ENCODE measurements at regions not wholly inside any gene's neighbourhood (a gene's known extent, or its start where the extent isn't known, plus 50 kb on each side); places are given as distances from the start of the nearest gene placed in this dataset.
A peak's percentile ranks its signal among the peaks of the same experiment; 100 is the strongest.
"Not testable (repeated sequence)": the region's sequence is repeated elsewhere in the genome, so short reads cannot be mapped to it uniquely, and the experiment has no call there.

DNA sequence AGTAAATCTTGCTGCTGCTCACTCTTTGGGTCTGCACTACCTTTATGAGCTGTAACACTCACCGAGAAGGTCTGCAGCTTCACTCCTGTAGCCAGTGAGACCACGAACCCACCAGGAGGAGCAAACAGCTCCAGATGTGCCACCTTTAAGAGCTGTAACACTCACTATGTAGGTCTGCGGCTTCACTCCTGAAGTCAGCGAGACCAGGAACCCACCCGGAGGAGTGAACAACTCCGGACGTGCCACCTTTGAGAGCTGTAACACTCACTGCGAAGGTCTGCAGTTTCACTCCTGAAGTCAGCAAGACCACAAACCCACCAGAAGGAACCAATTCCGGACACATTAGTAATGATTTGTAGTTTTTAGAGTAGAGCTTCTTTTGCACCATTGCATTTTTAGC lies 481.9 kb downstream of the PCDH7 start:
- RAD21 ChIA-PET (ENCODE audit: low non-redundant PET in 1 of 2, low total read pairs in 2 of 2, uncharacterized antibody in 2 of 2, unreplicated experiment in 2 of 2) = not testable (repeated sequence)

DNA sequence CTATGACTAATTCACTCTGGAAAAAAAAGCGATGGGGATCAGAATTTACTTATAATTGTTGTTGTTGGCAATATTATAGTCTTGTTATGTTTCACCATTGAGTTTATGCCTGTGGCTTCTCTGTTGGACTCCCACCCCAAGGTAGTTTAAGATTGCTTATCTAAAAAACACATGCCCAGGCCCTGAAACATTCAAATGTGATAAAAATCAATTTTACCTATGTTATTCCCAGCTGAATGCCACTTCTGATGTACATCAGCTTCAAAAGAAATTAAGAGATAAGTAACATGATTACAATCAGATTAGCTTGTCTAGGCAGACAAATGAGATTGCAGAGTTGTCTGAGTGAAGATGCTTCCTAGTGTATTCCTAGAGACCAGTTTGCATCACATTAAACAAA lies 484.7 kb downstream of the PCDH7 start:
- no peak overlapping the region for H3K4me2 ChIP-seq (ENCODE audit: low read length)
- H2AFZ ChIP-seq (ENCODE audit: low read depth, low read length, poor library complexity, severe bottlenecking) = peak overlapping the region; percentile 51
- no peaks in the 10 kb centered on the region for H3K9me2 ChIP-seq (ENCODE audit: insufficient read depth)
- no TSS peak for BruUV-seq (replicated peaks)
- CTCF ChIA-PET = no interaction called here
- no peak overlapping the region for H3K9ac ChIP-seq (ENCODE audit: low read length)
- no peak overlapping the region for H3K4me3 ChIP-seq (replicated peaks in 1 of 2; ENCODE audit: low read depth in 1 of 2, low read length in 2 of 2)
- H4K20me1 ChIP-seq (ENCODE audit: insufficient read depth) = no peaks in the 10 kb centered on the region
- no peaks in the 10 kb centered on the region for H3K36me3 ChIP-seq (ENCODE audit: control insufficient read depth in 1 of 2, insufficient read depth in 2 of 2, low read length in 2 of 2)
- H3K4me1 ChIP-seq (ENCODE audit: control insufficient read depth in 1 of 2, insufficient read depth in 2 of 2, low read length in 2 of 2) = no peaks in the 10 kb centered on the region
- DNase-seq (ENCODE audit: low read depth, low spot score) (no peak), ATAC-seq (no peak)
- H3K27me3 ChIP-seq (ENCODE audit: insufficient read depth, low read length) = no peaks in the 10 kb centered on the region
- intact Hi-C loops (cut with micrococcal nuclease) = no loop called here
- TF ChIP-seq, protein P1, sequence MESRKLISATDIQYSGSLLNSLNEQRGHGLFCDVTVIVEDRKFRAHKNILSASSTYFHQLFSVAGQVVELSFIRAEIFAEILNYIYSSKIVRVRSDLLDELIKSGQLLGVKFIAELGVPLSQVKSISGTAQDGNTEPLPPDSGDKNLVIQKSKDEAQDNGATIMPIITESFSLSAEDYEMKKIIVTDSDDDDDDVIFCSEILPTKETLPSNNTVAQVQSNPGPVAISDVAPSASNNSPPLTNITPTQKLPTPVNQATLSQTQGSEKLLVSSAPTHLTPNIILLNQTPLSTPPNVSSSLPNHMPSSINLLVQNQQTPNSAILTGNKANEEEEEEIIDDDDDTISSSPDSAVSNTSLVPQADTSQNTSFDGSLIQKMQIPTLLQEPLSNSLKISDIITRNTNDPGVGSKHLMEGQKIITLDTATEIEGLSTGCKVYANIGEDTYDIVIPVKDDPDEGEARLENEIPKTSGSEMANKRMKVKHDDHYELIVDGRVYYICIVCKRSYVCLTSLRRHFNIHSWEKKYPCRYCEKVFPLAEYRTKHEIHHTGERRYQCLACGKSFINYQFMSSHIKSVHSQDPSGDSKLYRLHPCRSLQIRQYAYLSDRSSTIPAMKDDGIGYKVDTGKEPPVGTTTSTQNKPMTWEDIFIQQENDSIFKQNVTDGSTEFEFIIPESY (IDR thresholded peaks at IDR 0.05; ENCODE audit: extremely low read depth, insufficient replicate concordance, low read length) = no peak
- TF ChIP-seq POLR2A (IDR thresholded peaks at IDR 0.05; ENCODE audit: borderline replicate concordance, extremely low read depth, insufficient read depth, insufficient read length) = no peak
- no peak for TF ChIP-seq JUND (IDR thresholded peaks at IDR 0.05)
- TF ChIP-seq SRF (IDR thresholded peaks at IDR 0.05; ENCODE audit: low read depth) = no peak
- no peak for TF ChIP-seq ZFX (IDR thresholded peaks at IDR 0.05)
- TF ChIP-seq SP1 (IDR thresholded peaks at IDR 0.05; ENCODE audit: low read depth) = no peak
- TF ChIP-seq YY1 (IDR thresholded peaks at IDR 0.05; ENCODE audit: extremely low read depth, insufficient replicate concordance, low read depth, low read length) = no peak
- no peak for TF ChIP-seq EGR1 (IDR thresholded peaks at IDR 0.05; ENCODE audit: low read depth)
- TF ChIP-seq CBX3 (IDR thresholded peaks at IDR 0.05; ENCODE audit: low read depth) = no peak
- TF ChIP-seq EZH2 (IDR thresholded peaks at IDR 0.05) = no peak
- no peak for TF ChIP-seq POLR2AphosphoS5 (IDR thresholded peaks at IDR 0.05; ENCODE audit: low read depth, low read length)
- no peak for TF ChIP-seq SIN3A (IDR thresholded peaks at IDR 0.05; ENCODE audit: low read depth)
- POLR2A ChIA-PET = no interaction called here
- RAD21 ChIA-PET (ENCODE audit: low non-redundant PET in 1 of 2, low total read pairs in 2 of 2, uncharacterized antibody in 2 of 2, unreplicated experiment in 2 of 2) = no interaction called here
- H3K27ac ChIP-seq (ENCODE audit: low read depth, low read length) = no peak overlapping the region
- H3K9me3 ChIP-seq (ENCODE audit: control insufficient read depth in 1 of 2, insufficient read depth in 1 of 2, low read depth in 1 of 2, low read length in 2 of 2) = peaks cover under 1 to 5% of the 10 kb centered on the region in 2 experiments; a peak in 2 of 4 replicates
- H3K79me2 ChIP-seq (ENCODE audit: insufficient read depth, low read length) = no peaks in the 10 kb centered on the region

More for the DNA sequence above, 481.9 kb downstream of the PCDH7 start:
- H4K20me1 ChIP-seq (ENCODE audit: insufficient read depth); H3K4me1 ChIP-seq (ENCODE audit: control insufficient read depth in 1 of 2, insufficient read depth in 2 of 2, low read length in 2 of 2); H3K79me2 ChIP-seq (ENCODE audit: insufficient read depth, low read length); H3K9me2 ChIP-seq (ENCODE audit: insufficient read depth); H3K36me3 ChIP-seq (ENCODE audit: control insufficient read depth in 1 of 2, insufficient read depth in 2 of 2, low read length in 2 of 2); H3K4me2 ChIP-seq (ENCODE audit: low read length); ATAC-seq; H3K4me3 ChIP-seq (replicated peaks in 1 of 2; ENCODE audit: low read depth in 1 of 2, low read length in 2 of 2); CTCF ChIA-PET; intact Hi-C loops (cut with micrococcal nuclease); POLR2A ChIA-PET; H2AFZ ChIP-seq (ENCODE audit: low read depth, low read length, poor library complexity, severe bottlenecking); H3K27ac ChIP-seq (ENCODE audit: low read depth, low read length); DNase-seq (ENCODE audit: low read depth, low spot score); H3K9ac ChIP-seq (ENCODE audit: low read length); BruUV-seq (replicated peaks); H3K27me3 ChIP-seq (ENCODE audit: insufficient read depth, low read length): not testable (repeated sequence)
- peaks cover 8 to 13% of the 10 kb centered on the region in 2 experiments; a peak in 3 of 4 replicates for H3K9me3 ChIP-seq (ENCODE audit: control insufficient read depth in 1 of 2, insufficient read depth in 1 of 2, low read depth in 1 of 2, low read length in 2 of 2)

Data from HCT116 (cell line).